Tibial nerve (tissue), 4 donors: ENCODE measurements at regions not wholly inside any gene's neighbourhood (a gene's known extent, or its start where the extent isn't known, plus 50 kb on each side); places are given as distances from the start of the nearest gene placed in this dataset.
A peak's percentile ranks its signal among the peaks of the same experiment; 100 is the strongest.
"Not testable (repeated sequence)": the region's sequence is repeated elsewhere in the genome, so short reads cannot be mapped to it uniquely, and the experiment has no call there.

Source experiments
- DNase-seq, 2 donors: peaks; one replicate each; pipeline ENCODE4 v3.0.0-alpha.2; 2019; ENCODE audit warnings: low spot score in 2 of 2
- H3K27ac ChIP-seq, 4 donors: fragments of 200-600 bp; sonication (generic) in 3 of 4; one replicate each; pipeline ENCODE4 v1.5.1; 2017 to 2019; ENCODE audit warnings: mild to moderate bottlenecking in 1 of 4
- H3K27me3 ChIP-seq, 2 donors: fragments of 200-600 bp; sonication (generic) in 1 of 2; one replicate each; pipeline versions ENCODE4 v1.5.1 to v1.6.0; 2017 to 2019
- H3K36me3 ChIP-seq, 3 donors: fragments of 200-600 bp; sonication (generic); one replicate each; pipeline ENCODE4 v1.5.1; 2018 to 2019
- H3K4me1 ChIP-seq, 4 donors: fragments of 200-600 bp; sonication (generic) in 3 of 4; one replicate each; pipeline ENCODE4 v1.5.1; 2017 to 2019
- H3K4me3 ChIP-seq, 4 donors: fragments of 200-600 bp; sonication (generic) in 3 of 4; one replicate each; pipeline ENCODE4 v1.5.1; 2017 to 2019; ENCODE audit warnings: mild to moderate bottlenecking in 1 of 4, moderate library complexity in 1 of 4
- H3K9me3 ChIP-seq, 4 donors: fragments of 200-600 bp; sonication (generic) in 3 of 4; one replicate each; pipeline ENCODE4 v1.5.1; 2017 to 2019
- CTCF ChIP-seq, 5 experiments: fragments of 200-600 bp in 3 of 5; fragments of 450-650 bp in 2 of 5; sonication (generic) in 3 of 5; IDR thresholded peaks; one replicate each; pipeline ENCODE4 v1.5.1; 2016 to 2019; ENCODE audit warnings: antibody characterized with exemption in 5 of 5, mild to moderate bottlenecking in 3 of 5, moderate library complexity in 2 of 5
- EP300 ChIP-seq, 2 donors: sonication (generic); formaldehyde crosslinking; IDR thresholded peaks; one replicate each; pipeline ENCODE4 v1.6.1; 2017; ENCODE audit warnings: antibody characterized with exemption in 2 of 2, mild to moderate bottlenecking in 1 of 2
- POLR2A ChIP-seq, 2 donors: fragments of 450-650 bp; IDR thresholded peaks; one replicate each; pipeline ENCODE4 v1.6.1; 2017; ENCODE audit warnings: antibody characterized with exemption in 2 of 2, mild to moderate bottlenecking in 2 of 2, moderate library complexity in 2 of 2
- WGBS, 2 donors: methylation state at CpG; one replicate each; pipeline ENCODE4 v1.1.5; 2018; 5-methylcytosine and 5-hydroxymethylcytosine counted together

- Histone ChIP-seq H3K36me3 (no peaks in the 10 kb centered on the region), H3K4me3 (no peak overlapping the region), H3K27me3 (no peaks in the 10 kb centered on the region), H3K27ac (no peak overlapping the region), H3K9me3 (no peaks in the 10 kb centered on the region), H3K4me1 (no peaks in the 10 kb centered on the region)
- no peak for TF ChIP-seq POLR2A (IDR thresholded peaks at IDR 0.05)
- 87 to 90% methylated on average over 7 of the region's 7 CpGs for WGBS, 2 donors
- no peak for DNase-seq
Observed at GRCh38 chr14:51360592-51360991, 120.5 kb downstream of the TMX1 start.

- WGBS, 2 donors: 48 to 51% methylated on average over 7 of the region's 7 CpGs
- no peak for DNase-seq
- Histone ChIP-seq H3K27me3 (no peaks in the 10 kb centered on the region), H3K4me3 (no peak overlapping the region), H3K36me3 (no peaks in the 10 kb centered on the region), H3K9me3 (no peaks in the 10 kb centered on the region), H3K27ac (no peak overlapping the region), H3K4me1 (peaks cover 0 to 22% (median 0%) of the 10 kb centered on the region in 4 donors)
- TF ChIP-seq EP300 (IDR thresholded peaks at IDR 0.05) (no peak), CTCF (IDR thresholded peaks at IDR 0.05) (no peak), POLR2A (IDR thresholded peaks at IDR 0.05) (no peak)
Observed at GRCh38 chr14:51365241-51365965, 125.4 kb downstream of the TMX1 start.

- H3K27ac ChIP-seq: not testable (repeated sequence)
Observed at GRCh38 chr14:51366460-51366859, 126.4 kb downstream of the TMX1 start.

GRCh38 chr14:51366866-51367599, 127.0 kb downstream of the TMX1 start:
- H3K27ac ChIP-seq: peak overlapping the region in 1 of 4 donors; percentile 18
- WGBS, 2 donors: 56 to 60% methylated on average over 7 of the region's 7 CpGs
- not testable (repeated sequence) for DNase-seq, H3K9me3 ChIP-seq, H3K27me3 ChIP-seq, H3K4me3 ChIP-seq, H3K36me3 ChIP-seq
- H3K4me1 ChIP-seq: peaks cover 0 to 22% (median 0%) of the 10 kb centered on the region in 4 donors

More at GRCh38 chr14:51366460-51366859, 126.4 kb downstream of the TMX1 start:
- not testable (repeated sequence) for H3K36me3 ChIP-seq, DNase-seq, H3K9me3 ChIP-seq, H3K27me3 ChIP-seq, H3K4me3 ChIP-seq
- peaks cover 0 to 22% (median 0%) of the 10 kb centered on the region in 4 donors for H3K4me1 ChIP-seq
- WGBS, 2 donors: 95 to 96% methylated on average over 14 of the region's 14 CpGs

- Histone ChIP-seq H3K27me3 (no peaks in the 10 kb centered on the region), H3K9me3 (no peaks in the 10 kb centered on the region), H3K4me3 (no peak overlapping the region), H3K4me1 (peaks cover 0 to 22% (median 0%) of the 10 kb centered on the region in 4 donors), H3K27ac (peak overlapping the region in 1 of 4 donors; percentile 52), H3K36me3 (no peaks in the 10 kb centered on the region)
- peak in 1 of 2 donors; percentile 29 for DNase-seq
- 45 to 53% methylated on average over 1 of the region's 1 CpG for WGBS, 2 donors
- TF ChIP-seq CTCF (IDR thresholded peaks at IDR 0.05): no peak
- TF ChIP-seq EP300 (IDR thresholded peaks at IDR 0.05): peak in 1 of 2 donors; percentile 51
Observed at GRCh38 chr14:51367600-51367931, 127.5 kb downstream of the TMX1 start.

- WGBS, 2 donors: 39% methylated on average over 6 of the region's 6 CpGs
- H3K27me3 ChIP-seq: no peaks in the 10 kb centered on the region
- H3K9me3 ChIP-seq: no peaks in the 10 kb centered on the region
- H3K36me3 ChIP-seq: no peaks in the 10 kb centered on the region
- TF ChIP-seq CTCF (IDR thresholded peaks at IDR 0.05) (no peak), EP300 (IDR thresholded peaks at IDR 0.05) (peak; percentile 48 to 85), POLR2A (IDR thresholded peaks at IDR 0.05) (no peak)
- DNase-seq: peak; percentile 20 to 73
- no peak overlapping the region for H3K4me3 ChIP-seq
- peaks cover 0 to 22% (median 0%) of the 10 kb centered on the region in 4 donors for H3K4me1 ChIP-seq
- H3K27ac ChIP-seq: peak overlapping the region in 2 of 4 donors; percentile 45 to 52
Observed at GRCh38 chr14:51368721-51369163, 128.7 kb downstream of the TMX1 start.
